ENCODE measurements at regions not wholly inside any gene's neighbourhood (a gene's known extent, or its start where the extent isn't known, plus 50 kb on each side); places are given as distances from the start of the nearest gene placed in this dataset.

GRCh38 chr5:159855476-159856191 lies 60.6 kb upstream of the ADRA1B start:
- DNase-seq (ENCODE audit: low read depth), result peak; percentile 80

GRCh38 chr5:159858871-159859270 lies 57.4 kb upstream of the ADRA1B start:
- no peak for DNase-seq (ENCODE audit: low read depth)

DNA sequence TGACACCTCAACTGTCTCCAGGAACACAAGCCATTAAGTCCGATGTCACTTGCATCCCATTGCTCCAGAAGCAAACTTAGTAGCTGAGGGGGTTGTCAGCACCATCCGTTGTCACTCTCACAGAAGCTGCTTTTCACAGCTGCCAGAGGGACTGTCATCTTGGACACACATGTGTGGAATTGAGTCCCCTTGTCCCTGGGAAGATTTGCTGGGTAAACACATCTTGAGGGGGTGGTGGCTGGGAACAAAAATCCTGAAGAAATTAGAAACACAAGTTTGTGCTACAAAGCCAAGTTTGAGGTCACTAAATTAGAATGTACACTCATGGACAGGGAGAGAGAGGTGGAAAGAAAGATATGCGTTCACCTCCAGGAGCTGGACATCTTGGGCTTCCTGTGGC lies 55.2 kb upstream of the ADRA1B start:
- DNase-seq (ENCODE audit: low read depth), result no peak

- DNase-seq (ENCODE audit: low read depth), result peak; percentile 18
These were observed 51.2 kb upstream of the ADRA1B start for GRCh38 chr5:159864885-159865691.

DNA sequence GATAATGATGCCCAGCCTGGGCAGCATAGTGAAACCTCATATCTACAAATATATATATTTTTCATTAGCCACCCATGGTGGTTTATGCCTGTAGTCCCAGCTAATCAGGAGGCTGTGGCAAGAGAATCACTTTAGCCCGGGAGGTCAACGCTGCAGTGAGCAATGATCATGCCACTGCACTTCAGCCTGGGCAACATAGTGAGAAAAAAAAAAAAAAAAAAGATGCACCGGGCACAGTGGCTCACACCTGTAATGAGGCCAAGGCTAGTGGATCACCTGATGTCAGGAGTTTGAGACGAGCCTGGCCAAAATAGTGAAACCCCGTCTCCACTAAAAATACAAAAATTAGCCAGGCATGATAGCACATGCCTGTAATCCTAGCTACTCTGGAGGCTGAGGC lies 50.2 kb upstream of the ADRA1B start:
- no peak for DNase-seq (ENCODE audit: low read depth)

Measured in M059J (cell line).